Brain microvascular endothelial cell (primary cell): ENCODE measurements at regions not wholly inside any gene's neighbourhood (a gene's known extent, or its start where the extent isn't known, plus 50 kb on each side); places are given as distances from the start of the nearest gene placed in this dataset.

Source experiments
- DNase-seq: peaks from one replicate; pipeline ENCODE4 v3.0.0-alpha.2; 2020
- H3K27ac ChIP-seq: fragments of 250-450 bp; sonication (Bioruptor Pico); 2 replicates; pipeline ENCODE4 v1.5.1; 2020; ENCODE audit warnings: mild to moderate bottlenecking, moderate library complexity
- H3K27me3 ChIP-seq: fragments of 250-450 bp; sonication (Bioruptor Pico); replicated peaks from 2 replicates; pipeline ENCODE4 v1.5.1; 2020; ENCODE audit warnings: mild to moderate bottlenecking
- H3K36me3 ChIP-seq: fragments of 250-450 bp; sonication (Bioruptor Pico); replicated peaks from 2 replicates; pipeline ENCODE4 v1.5.1; 2020; ENCODE audit warnings: mild to moderate bottlenecking
- H3K4me3 ChIP-seq: 2 replicates; pipeline ENCODE4 v1.5.1; 2011; ENCODE audit warnings: low read depth, mild to moderate bottlenecking, control low read depth, low read length, moderate library complexity
- in situ Hi-C: cut with HindIII; loops from 2 replicates; pipeline ENCODE4 v1.10.0; 2017; ENCODE audit warnings: low sequenced_read_pairs, low pct_ligation_motif_present
- TF ChIP-seq, protein P1 (sequence below): IDR thresholded peaks from 2 replicates; pipeline ENCODE4 v1.5.1; 2011; ENCODE audit warnings: low read depth, mild to moderate bottlenecking, moderate library complexity, low read length, control low read depth, inconsistent platforms; ENCODE audit errors: missing control alignments

DNA sequence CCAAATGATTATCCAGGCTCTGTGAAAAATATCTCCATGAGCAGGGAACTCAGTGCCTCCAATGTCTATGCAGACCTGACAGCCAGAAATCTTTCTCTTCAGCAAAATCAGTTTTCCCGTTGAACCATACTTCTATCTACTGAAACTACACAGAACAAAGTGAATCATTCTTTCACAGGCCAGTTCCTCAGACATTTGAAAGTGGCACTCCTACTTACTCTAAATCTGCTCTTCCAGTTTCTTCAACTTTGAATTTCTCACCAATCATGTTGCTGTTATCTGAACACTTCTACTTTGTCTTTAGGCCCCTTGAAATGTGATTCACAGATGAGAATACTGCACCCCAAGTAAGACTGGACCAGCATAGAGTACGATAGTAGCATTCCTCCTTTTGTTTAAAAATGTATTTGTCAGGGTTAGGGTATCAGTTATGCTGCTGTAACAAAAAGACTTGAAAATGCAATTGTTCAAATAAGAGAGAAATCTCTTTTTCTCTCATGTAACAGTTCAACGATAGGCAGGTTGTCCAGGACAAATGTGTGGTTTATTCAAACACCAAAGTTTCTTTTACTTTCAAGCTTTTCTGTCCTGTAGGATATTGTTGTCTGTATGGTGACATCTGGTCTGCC, 210.6 kb upstream of the KLF3 start:
- in situ Hi-C loops = no loop called here
- no peak overlapping the region for H3K27ac ChIP-seq
- no peak overlapping the region for H3K4me3 ChIP-seq
- no peaks in the 10 kb centered on the region for H3K27me3 ChIP-seq
- no peak for DNase-seq
- TF ChIP-seq, protein P1, sequence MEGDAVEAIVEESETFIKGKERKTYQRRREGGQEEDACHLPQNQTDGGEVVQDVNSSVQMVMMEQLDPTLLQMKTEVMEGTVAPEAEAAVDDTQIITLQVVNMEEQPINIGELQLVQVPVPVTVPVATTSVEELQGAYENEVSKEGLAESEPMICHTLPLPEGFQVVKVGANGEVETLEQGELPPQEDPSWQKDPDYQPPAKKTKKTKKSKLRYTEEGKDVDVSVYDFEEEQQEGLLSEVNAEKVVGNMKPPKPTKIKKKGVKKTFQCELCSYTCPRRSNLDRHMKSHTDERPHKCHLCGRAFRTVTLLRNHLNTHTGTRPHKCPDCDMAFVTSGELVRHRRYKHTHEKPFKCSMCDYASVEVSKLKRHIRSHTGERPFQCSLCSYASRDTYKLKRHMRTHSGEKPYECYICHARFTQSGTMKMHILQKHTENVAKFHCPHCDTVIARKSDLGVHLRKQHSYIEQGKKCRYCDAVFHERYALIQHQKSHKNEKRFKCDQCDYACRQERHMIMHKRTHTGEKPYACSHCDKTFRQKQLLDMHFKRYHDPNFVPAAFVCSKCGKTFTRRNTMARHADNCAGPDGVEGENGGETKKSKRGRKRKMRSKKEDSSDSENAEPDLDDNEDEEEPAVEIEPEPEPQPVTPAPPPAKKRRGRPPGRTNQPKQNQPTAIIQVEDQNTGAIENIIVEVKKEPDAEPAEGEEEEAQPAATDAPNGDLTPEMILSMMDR = no peak
- no peaks in the 10 kb centered on the region for H3K36me3 ChIP-seq

GRCh38 chr4:38454284-38454683, 209.7 kb upstream of the KLF3 start:
- Histone ChIP-seq H3K4me3 (no peak overlapping the region), H3K27me3 (no peaks in the 10 kb centered on the region), H3K27ac (no peak overlapping the region), H3K36me3 (no peaks in the 10 kb centered on the region)
- in situ Hi-C loops = no loop called here
- TF ChIP-seq, protein P1 = no peak
- no peak for DNase-seq

DNA sequence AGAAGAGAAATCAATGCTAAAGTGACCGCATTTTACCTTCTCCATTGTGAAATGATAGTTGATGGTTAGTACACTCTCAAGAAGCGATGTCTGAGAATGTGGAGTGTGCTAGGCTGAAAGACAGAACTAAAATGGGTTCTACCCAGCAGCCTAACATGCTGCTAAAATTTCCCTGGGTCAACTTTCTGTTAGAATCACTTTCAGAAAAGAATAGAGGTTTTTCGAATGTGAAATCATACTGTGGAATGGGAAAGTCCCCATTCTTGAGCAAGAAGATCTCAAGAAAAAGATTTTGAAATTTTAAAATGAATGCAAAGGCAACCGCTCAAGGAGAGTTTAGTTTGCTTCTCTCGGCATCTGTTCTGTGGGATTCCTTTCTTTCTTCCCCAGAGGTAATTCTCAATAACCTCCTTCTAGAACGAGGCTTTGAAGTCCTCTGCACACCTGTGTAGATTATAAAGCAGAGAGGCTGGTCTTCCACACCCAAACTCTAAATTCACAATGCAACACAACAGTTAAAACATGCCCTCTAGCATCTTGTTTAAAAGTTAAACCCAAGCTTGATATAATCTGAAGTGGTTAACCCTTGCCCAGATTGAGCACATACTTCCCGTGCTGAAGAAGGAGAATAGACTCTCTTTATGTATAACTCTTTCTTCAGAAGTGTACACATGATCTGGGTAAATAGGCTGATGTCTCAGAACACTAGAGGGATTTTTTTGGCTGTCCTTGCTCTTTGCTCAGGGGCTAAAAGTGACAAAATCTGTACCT, 208.7 kb upstream of the KLF3 start:
- Histone ChIP-seq H3K4me3 (no peak overlapping the region), H3K27me3 (no peaks in the 10 kb centered on the region), H3K27ac (no peak overlapping the region), H3K36me3 (no peaks in the 10 kb centered on the region)
- in situ Hi-C loops = no loop called here
- DNase-seq = no peak
- TF ChIP-seq, protein P1 = no peak

DNA sequence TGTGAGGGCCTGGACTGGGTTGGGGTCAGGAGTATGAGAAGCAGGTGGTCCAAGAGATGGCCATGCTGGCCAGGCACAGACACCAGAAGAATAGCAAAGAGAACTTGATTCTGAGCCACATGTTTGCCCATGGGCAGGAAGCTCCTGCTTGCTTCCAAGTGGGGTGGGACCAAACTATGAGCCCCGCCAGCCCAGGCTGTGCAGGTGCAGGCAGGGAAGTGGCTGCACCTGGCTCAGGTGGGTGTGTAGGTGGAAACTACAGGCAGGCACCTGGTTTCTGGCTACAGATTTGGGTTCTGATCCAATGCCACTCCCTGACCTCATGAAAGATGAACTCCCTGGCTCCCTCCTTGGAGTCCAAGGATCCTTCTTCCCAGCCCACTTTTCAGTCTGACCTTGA, 207.9 kb upstream of the KLF3 start:
- in situ Hi-C loops = no loop called here
- DNase-seq = no peak
- no peak overlapping the region for H3K27ac ChIP-seq
- no peaks in the 10 kb centered on the region for H3K27me3 ChIP-seq
- H3K36me3 ChIP-seq = no peaks in the 10 kb centered on the region
- no peak overlapping the region for H3K4me3 ChIP-seq
- TF ChIP-seq, protein P1 = no peak

GRCh38 chr4:38461342-38461741, 202.7 kb upstream of the KLF3 start:
- Histone ChIP-seq H3K4me3 (no peak overlapping the region), H3K27ac (no peak overlapping the region), H3K36me3 (no peaks in the 10 kb centered on the region), H3K27me3 (no peaks in the 10 kb centered on the region)
- TF ChIP-seq, protein P1 = no peak
- no peak for DNase-seq
- in situ Hi-C loops = no loop called here
